ENCODE measurements at regions not wholly inside any gene's neighbourhood (a gene's known extent, or its start where the extent isn't known, plus 50 kb on each side); places are given as distances from the start of the nearest gene placed in this dataset.

- Histone ChIP-seq H3K4me3 (replicated peaks; ENCODE audit: insufficient read depth, low read length) (peak overlapping the region; percentile 54), H3K27ac (replicated peaks) (peak overlapping the region; percentile 85), H3K27me3 (ENCODE audit: insufficient read depth, poor library complexity, severe bottlenecking) (no peaks in the 10 kb centered on the region)
- no peak for TF ChIP-seq CTCF (IDR thresholded peaks at IDR 0.05; ENCODE audit: insufficient read depth, low read length)
- peak; percentile 31; the same call in 1 of the 2 replicates for TF ChIP-seq POLR2AphosphoS5 (IDR thresholded peaks at IDR 0.05; ENCODE audit: low read depth)
- DNase-seq (ENCODE audit: low read depth in 1 of 2, low spot score in 1 of 2), result no peak
Observed at GRCh38 chrX:45765281-45765680, 564.6 kb upstream of the DIPK2B start.

GRCh38 chrX:45762699-45763647 is 562.3 kb upstream of the DIPK2B start:
- peak overlapping the region; percentile 91 for H3K27ac ChIP-seq (replicated peaks)
- no peaks in the 10 kb centered on the region for H3K27me3 ChIP-seq (ENCODE audit: insufficient read depth, poor library complexity, severe bottlenecking)
- H3K4me3 ChIP-seq (replicated peaks; ENCODE audit: insufficient read depth, low read length), result no peak overlapping the region
- TF ChIP-seq SPI1 (IDR thresholded peaks at IDR 0.05; ENCODE audit: borderline replicate concordance, low read depth) (no peak), POLR2AphosphoS5 (IDR thresholded peaks at IDR 0.05; ENCODE audit: low read depth) (peak; percentile 79)
- no peak for DNase-seq (ENCODE audit: low read depth in 1 of 2, low spot score in 1 of 2)

GRCh38 chrX:45761920-45762319 is 561.2 kb upstream of the DIPK2B start:
- peak overlapping the region; percentile 91 for H3K27ac ChIP-seq (replicated peaks)
- no peak overlapping the region for H3K4me3 ChIP-seq (replicated peaks; ENCODE audit: insufficient read depth, low read length)
- peak; percentile 47 for TF ChIP-seq POLR2AphosphoS5 (IDR thresholded peaks at IDR 0.05; ENCODE audit: low read depth)
- TF ChIP-seq CTCF (IDR thresholded peaks at IDR 0.05; ENCODE audit: insufficient read depth, low read length), result no peak
- no peak for TF ChIP-seq SPI1 (IDR thresholded peaks at IDR 0.05; ENCODE audit: borderline replicate concordance, low read depth)
- no peak for TF ChIP-seq GABPA (IDR thresholded peaks at IDR 0.05; ENCODE audit: low read depth)
- H3K27me3 ChIP-seq (ENCODE audit: insufficient read depth, poor library complexity, severe bottlenecking), result no peaks in the 10 kb centered on the region
- no peak for DNase-seq (ENCODE audit: low read depth in 1 of 2, low spot score in 1 of 2)

DNA sequence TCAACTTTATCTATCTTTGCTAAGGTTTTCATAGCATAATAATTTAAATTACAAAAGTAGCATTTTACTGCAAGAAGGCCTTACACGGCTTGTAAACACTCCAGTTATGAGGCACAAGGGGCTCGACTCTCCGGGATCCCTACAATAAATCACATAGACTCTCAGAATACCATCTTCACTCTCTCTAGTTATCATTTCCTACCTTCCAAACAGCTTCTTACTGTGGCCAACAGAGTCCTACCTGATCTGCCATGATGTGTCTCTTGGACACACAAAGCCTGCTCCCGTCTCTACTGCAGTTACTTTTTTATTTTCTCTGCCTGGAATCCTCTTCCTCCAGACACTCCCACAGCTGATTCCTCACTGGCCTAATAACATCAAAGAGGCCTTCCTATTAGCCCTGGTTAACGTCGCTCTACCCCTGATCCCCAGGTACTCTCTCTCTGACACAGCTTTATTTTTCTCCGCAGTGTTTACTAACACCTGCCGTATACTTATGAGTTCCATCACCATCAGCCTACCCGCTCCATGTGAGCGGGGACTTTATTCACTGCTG is 559.6 kb upstream of the DIPK2B start:
- H3K4me3 ChIP-seq (replicated peaks; ENCODE audit: insufficient read depth, low read length), result no peak overlapping the region
- TF ChIP-seq POLR2AphosphoS5 (IDR thresholded peaks at IDR 0.05; ENCODE audit: low read depth) (peak; percentile 38; the same call in 1 of the 2 replicates), CTCF (IDR thresholded peaks at IDR 0.05; ENCODE audit: insufficient read depth, low read length) (no peak), GABPA (IDR thresholded peaks at IDR 0.05; ENCODE audit: low read depth) (no peak), REST (IDR thresholded peaks at IDR 0.05; ENCODE audit: insufficient replicate concordance, low read depth) (no peak)
- H3K27ac ChIP-seq (replicated peaks), result peak overlapping the region; percentile 91
- H3K27me3 ChIP-seq (ENCODE audit: insufficient read depth, poor library complexity, severe bottlenecking), result no peaks in the 10 kb centered on the region
- no peak for DNase-seq (ENCODE audit: low read depth in 1 of 2, low spot score in 1 of 2)
